Mesendoderm (in vitro differentiated cells): ENCODE measurements at regions not wholly inside any gene's neighbourhood (a gene's known extent, or its start where the extent isn't known, plus 50 kb on each side); places are given as distances from the start of the nearest gene placed in this dataset.

Source experiments
- DNase-seq: peaks from one replicate; pipeline ENCODE4 v3.0.0; 2013
- H2AK5ac ChIP-seq: 2 replicates; pipeline ENCODE4 v1.6.1; 2013; ENCODE audit warnings: low read length, inconsistent platforms
- H2BK120ac ChIP-seq: 2 replicates; pipeline ENCODE4 v1.6.1; 2013; ENCODE audit warnings: low read depth, mild to moderate bottlenecking, low read length, moderate library complexity, mixed read lengths
- H2BK15ac ChIP-seq: replicated peaks from 2 replicates; pipeline ENCODE4 v1.6.1; 2013; ENCODE audit warnings: low read depth, mild to moderate bottlenecking, moderate library complexity
- H2BK5ac ChIP-seq: 2 replicates; pipeline ENCODE4 v1.6.1; 2013; ENCODE audit warnings: low read length, inconsistent platforms
- H3K18ac ChIP-seq: 2 replicates; pipeline ENCODE4 v1.6.1; 2013; ENCODE audit warnings: mild to moderate bottlenecking, low read length, mixed read lengths
- H3K23ac ChIP-seq: one replicate; pipeline ENCODE4 v1.6.1; 2013; ENCODE audit warnings: low read length
- H3K27ac ChIP-seq: 2 replicates; pipeline ENCODE4 v1.5.1; 2013; ENCODE audit warnings: low read depth, mild to moderate bottlenecking, inconsistent platforms, low read length, moderate library complexity
- H3K27me3 ChIP-seq: 2 replicates; pipeline ENCODE4 v1.6.1; 2013; ENCODE audit warnings: low read length, control low read depth, mild to moderate bottlenecking, inconsistent platforms; ENCODE audit not compliant: insufficient read depth, poor library complexity
- H3K36me3 ChIP-seq: 2 replicates; pipeline ENCODE4 v1.6.1; 2013; ENCODE audit warnings: low read length, inconsistent platforms; ENCODE audit not compliant: control insufficient read depth, insufficient read depth
- H3K4ac ChIP-seq: one replicate; pipeline ENCODE4 v1.6.1; 2013; ENCODE audit warnings: low read depth, mild to moderate bottlenecking, low read length, moderate library complexity
- H3K4me1 ChIP-seq: 2 replicates; pipeline ENCODE4 v1.6.1; 2013; ENCODE audit warnings: low read depth, low read length, inconsistent platforms; ENCODE audit not compliant: control insufficient read depth
- H3K4me2 ChIP-seq: 2 replicates; pipeline ENCODE4 v1.6.1; 2013; ENCODE audit warnings: low read length
- H3K4me3 ChIP-seq: 2 replicates; pipeline ENCODE4 v1.5.1; 2013; ENCODE audit warnings: mild to moderate bottlenecking, low read length
- H3K56ac ChIP-seq: one replicate; pipeline ENCODE4 v1.6.1; 2013; ENCODE audit warnings: low read length
- H3K79me1 ChIP-seq: 2 replicates; pipeline ENCODE4 v1.6.1; 2013; ENCODE audit warnings: low read length, inconsistent platforms
- H3K79me2 ChIP-seq: 2 replicates; pipeline ENCODE4 v1.6.1; 2013; ENCODE audit warnings: mild to moderate bottlenecking, low read length; ENCODE audit not compliant: control insufficient read depth, insufficient read depth
- H3K9ac ChIP-seq: 2 replicates; pipeline ENCODE4 v1.6.1; 2013; ENCODE audit warnings: low read length, inconsistent platforms
- H4K5ac ChIP-seq: one replicate; pipeline ENCODE4 v1.6.1; 2013; ENCODE audit warnings: low read length
- H4K8ac ChIP-seq: one replicate; pipeline ENCODE4 v1.6.1; 2013; ENCODE audit warnings: low read depth, mild to moderate bottlenecking, control low read depth, low read length, moderate library complexity
- WGBS: extraction: QIAGEN DNeasy Blood & Tissue Kit; methylation state at CpG from one replicate; pipeline ENCODE4 v1.1.7; 2013; ENCODE audit warnings: low lambda C conversion rate, missing lambda C conversion rate; ENCODE audit not compliant: insufficient coverage; ENCODE audit errors: extremely low coverage; 5-methylcytosine and 5-hydroxymethylcytosine counted together

- DNase-seq = no peak
- H3K27ac ChIP-seq = no peak overlapping the region
- H2BK120ac ChIP-seq = no peak overlapping the region
- H3K56ac ChIP-seq = no peak overlapping the region
- H3K4ac ChIP-seq = no peak overlapping the region
- H4K8ac ChIP-seq = no peak overlapping the region
- H3K36me3 ChIP-seq = no peaks in the 10 kb centered on the region
- H2BK5ac ChIP-seq = no peak overlapping the region
- H3K79me2 ChIP-seq = no peaks in the 10 kb centered on the region
- H3K4me2 ChIP-seq = no peak overlapping the region
- no CpG with 5 or more reads among the region's 8 CpGs for WGBS
- no peaks in the 10 kb centered on the region for H3K27me3 ChIP-seq
- H3K79me1 ChIP-seq = no peaks in the 10 kb centered on the region
- H2AK5ac ChIP-seq = no peak overlapping the region
- no peak overlapping the region for H3K18ac ChIP-seq
- H4K5ac ChIP-seq = no peak overlapping the region
- H3K23ac ChIP-seq = no peak overlapping the region
- H3K4me3 ChIP-seq = no peak overlapping the region
- H3K9ac ChIP-seq = no peak overlapping the region
- H2BK15ac ChIP-seq = no peak overlapping the region
- no peaks in the 10 kb centered on the region for H3K4me1 ChIP-seq
Measured at GRCh38 chr12:19885093-19885812, 446.0 kb downstream of the AEBP2 start.

- H2BK5ac ChIP-seq = no peak overlapping the region
- H3K79me1 ChIP-seq = no peaks in the 10 kb centered on the region
- no peak overlapping the region for H4K8ac ChIP-seq
- no peak overlapping the region for H3K4me3 ChIP-seq
- no peak overlapping the region for H2BK15ac ChIP-seq
- H3K27me3 ChIP-seq = no peaks in the 10 kb centered on the region
- H3K4me2 ChIP-seq = no peak overlapping the region
- no peak overlapping the region for H3K23ac ChIP-seq
- no peak overlapping the region for H3K27ac ChIP-seq
- no peak overlapping the region for H4K5ac ChIP-seq
- H2BK120ac ChIP-seq = no peak overlapping the region
- H3K4me1 ChIP-seq = no peaks in the 10 kb centered on the region
- DNase-seq = no peak
- no CpG with 5 or more reads among the region's 4 CpGs for WGBS
- H3K18ac ChIP-seq = no peak overlapping the region
- no peak overlapping the region for H3K9ac ChIP-seq
- no peak overlapping the region for H2AK5ac ChIP-seq
- H3K79me2 ChIP-seq = no peaks in the 10 kb centered on the region
- H3K36me3 ChIP-seq = no peaks in the 10 kb centered on the region
- no peak overlapping the region for H3K4ac ChIP-seq
- H3K56ac ChIP-seq = no peak overlapping the region
Measured at GRCh38 chr12:19886065-19886464, 446.8 kb downstream of the AEBP2 start.

- Histone ChIP-seq H3K79me2 (no peaks in the 10 kb centered on the region), H2BK120ac (no peak overlapping the region), H2BK15ac (no peak overlapping the region), H3K9ac (no peak overlapping the region), H3K27ac (no peak overlapping the region), H3K36me3 (no peaks in the 10 kb centered on the region), H4K5ac (no peak overlapping the region), H3K4me1 (no peaks in the 10 kb centered on the region), H3K18ac (no peak overlapping the region), H3K4me3 (no peak overlapping the region), H3K56ac (no peak overlapping the region), H2BK5ac (no peak overlapping the region), H3K79me1 (no peaks in the 10 kb centered on the region), H3K4me2 (no peak overlapping the region), H3K27me3 (no peaks in the 10 kb centered on the region), H2AK5ac (no peak overlapping the region), H3K4ac (no peak overlapping the region), H3K23ac (no peak overlapping the region), H4K8ac (no peak overlapping the region)
- DNase-seq = no peak
- WGBS = no CpG with 5 or more reads among the region's 5 CpGs
Measured at GRCh38 chr12:19886639-19887064, 447.4 kb downstream of the AEBP2 start.

- Histone ChIP-seq H3K4me2 (no peak overlapping the region), H3K36me3 (no peaks in the 10 kb centered on the region), H3K79me1 (no peaks in the 10 kb centered on the region), H3K4me3 (no peak overlapping the region), H3K4me1 (no peaks in the 10 kb centered on the region), H4K8ac (no peak overlapping the region), H3K18ac (no peak overlapping the region), H2AK5ac (no peak overlapping the region), H3K4ac (no peak overlapping the region), H2BK120ac (no peak overlapping the region), H2BK15ac (no peak overlapping the region), H3K79me2 (no peaks in the 10 kb centered on the region), H3K23ac (no peak overlapping the region), H2BK5ac (no peak overlapping the region), H4K5ac (no peak overlapping the region), H3K9ac (no peak overlapping the region), H3K56ac (no peak overlapping the region), H3K27me3 (no peaks in the 10 kb centered on the region), H3K27ac (no peak overlapping the region)
- no peak for DNase-seq
Measured at GRCh38 chr12:19890024-19890423, 450.7 kb downstream of the AEBP2 start.

GRCh38 chr12:19891936-19892591, 452.8 kb downstream of the AEBP2 start:
- no peak for DNase-seq
- Histone ChIP-seq H3K4me2 (no peak overlapping the region), H2BK15ac (no peak overlapping the region), H3K27ac (no peak overlapping the region), H4K8ac (no peak overlapping the region), H3K79me1 (no peaks in the 10 kb centered on the region), H2AK5ac (no peak overlapping the region), H3K79me2 (no peaks in the 10 kb centered on the region), H3K18ac (no peak overlapping the region), H2BK120ac (no peak overlapping the region), H3K23ac (no peak overlapping the region), H3K56ac (no peak overlapping the region), H2BK5ac (no peak overlapping the region), H3K4me1 (no peaks in the 10 kb centered on the region), H3K9ac (no peak overlapping the region), H3K27me3 (no peaks in the 10 kb centered on the region), H3K4me3 (no peak overlapping the region), H3K4ac (no peak overlapping the region), H3K36me3 (no peaks in the 10 kb centered on the region), H4K5ac (no peak overlapping the region)
- no CpG with 5 or more reads among the region's 4 CpGs for WGBS

- no peak overlapping the region for H3K56ac ChIP-seq
- H3K4ac ChIP-seq = no peak overlapping the region
- no peak overlapping the region for H3K27ac ChIP-seq
- no peaks in the 10 kb centered on the region for H3K4me1 ChIP-seq
- no peaks in the 10 kb centered on the region for H3K27me3 ChIP-seq
- no peaks in the 10 kb centered on the region for H3K79me2 ChIP-seq
- H3K4me2 ChIP-seq = no peak overlapping the region
- no peak overlapping the region for H3K4me3 ChIP-seq
- H2AK5ac ChIP-seq = no peak overlapping the region
- H3K79me1 ChIP-seq = no peaks in the 10 kb centered on the region
- WGBS = no CpG with 5 or more reads among the region's 1 CpG
- H3K9ac ChIP-seq = no peak overlapping the region
- H2BK5ac ChIP-seq = no peak overlapping the region
- H4K8ac ChIP-seq = no peak overlapping the region
- no peaks in the 10 kb centered on the region for H3K36me3 ChIP-seq
- H4K5ac ChIP-seq = no peak overlapping the region
- no peak overlapping the region for H3K23ac ChIP-seq
- peak; percentile 32 for DNase-seq
- no peak overlapping the region for H2BK120ac ChIP-seq
- no peak overlapping the region for H2BK15ac ChIP-seq
- no peak overlapping the region for H3K18ac ChIP-seq
Measured at GRCh38 chr12:19893514-19893913, 454.2 kb downstream of the AEBP2 start.
